SK-N-MC (cell line): ENCODE measurements at regions not wholly inside any gene's neighbourhood (a gene's known extent, or its start where the extent isn't known, plus 50 kb on each side); places are given as distances from the start of the nearest gene placed in this dataset.

ENCODE experiments used
- EZH2 ChIP-seq: fragments of 200-600 bp; sonication (generic); IDR thresholded peaks from one replicate; pipeline ENCODE4 v1.6.1; 2017; ENCODE audit warnings: antibody characterized with exemption
- POLR2AphosphoS5 ChIP-seq: IDR thresholded peaks from 2 replicates; pipeline ENCODE4 v1.6.1; 2012; ENCODE audit warnings: mild to moderate bottlenecking, low read depth, low read length, borderline replicate concordance

- TF ChIP-seq EZH2 (no peak), POLR2AphosphoS5 (no peak)
These were observed 207.5 kb upstream of the IRX2 start for GRCh38 chr5:2958976-2959375.
